ENCODE measurements at regions not wholly inside any gene's neighbourhood (a gene's known extent, or its start where the extent isn't known, plus 50 kb on each side); places are given as distances from the start of the nearest gene placed in this dataset.
"Not testable (repeated sequence)": the region's sequence is repeated elsewhere in the genome, so short reads cannot be mapped to it uniquely, and the experiment has no call there.

DNA sequence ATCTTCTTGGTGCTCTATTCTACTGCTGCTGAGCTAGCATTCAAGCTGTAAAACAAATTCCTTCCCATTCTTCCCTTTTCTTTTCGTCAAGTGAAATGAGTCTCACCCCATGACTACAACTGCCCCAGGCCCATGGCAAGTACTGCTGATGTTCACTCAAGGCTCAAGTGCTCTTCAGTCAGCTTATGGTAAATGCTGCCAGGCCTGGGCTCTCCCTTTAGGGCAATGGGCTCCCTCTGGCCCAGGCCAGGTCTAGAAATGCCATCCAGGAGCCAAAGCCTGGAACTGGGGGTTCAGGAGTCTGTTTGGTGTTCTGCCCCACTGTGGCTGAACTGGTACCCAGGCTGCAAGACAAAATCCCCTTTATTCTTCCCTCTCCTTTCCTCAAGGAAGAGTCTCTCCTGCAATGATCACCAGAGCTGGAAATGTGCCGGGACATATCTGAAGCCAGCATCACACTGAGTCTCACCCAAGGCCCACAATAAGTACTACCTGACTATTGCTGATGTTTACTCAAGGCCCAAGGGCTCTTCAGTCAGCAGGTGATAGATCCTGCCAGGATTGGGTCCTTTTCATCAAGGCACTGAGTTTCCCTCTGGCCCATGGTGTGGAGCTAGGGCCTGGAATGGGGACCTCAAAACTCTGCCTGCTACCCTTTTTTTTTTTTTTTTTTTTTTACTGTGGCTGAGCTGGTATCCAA lies 205.0 kb upstream of the STAC start:
- TF ChIP-seq, protein P1, sequence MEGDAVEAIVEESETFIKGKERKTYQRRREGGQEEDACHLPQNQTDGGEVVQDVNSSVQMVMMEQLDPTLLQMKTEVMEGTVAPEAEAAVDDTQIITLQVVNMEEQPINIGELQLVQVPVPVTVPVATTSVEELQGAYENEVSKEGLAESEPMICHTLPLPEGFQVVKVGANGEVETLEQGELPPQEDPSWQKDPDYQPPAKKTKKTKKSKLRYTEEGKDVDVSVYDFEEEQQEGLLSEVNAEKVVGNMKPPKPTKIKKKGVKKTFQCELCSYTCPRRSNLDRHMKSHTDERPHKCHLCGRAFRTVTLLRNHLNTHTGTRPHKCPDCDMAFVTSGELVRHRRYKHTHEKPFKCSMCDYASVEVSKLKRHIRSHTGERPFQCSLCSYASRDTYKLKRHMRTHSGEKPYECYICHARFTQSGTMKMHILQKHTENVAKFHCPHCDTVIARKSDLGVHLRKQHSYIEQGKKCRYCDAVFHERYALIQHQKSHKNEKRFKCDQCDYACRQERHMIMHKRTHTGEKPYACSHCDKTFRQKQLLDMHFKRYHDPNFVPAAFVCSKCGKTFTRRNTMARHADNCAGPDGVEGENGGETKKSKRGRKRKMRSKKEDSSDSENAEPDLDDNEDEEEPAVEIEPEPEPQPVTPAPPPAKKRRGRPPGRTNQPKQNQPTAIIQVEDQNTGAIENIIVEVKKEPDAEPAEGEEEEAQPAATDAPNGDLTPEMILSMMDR (IDR thresholded peaks at IDR 0.05): no peak
- no peaks in the 10 kb centered on the region for H3K27me3 Mint-ChIP-seq (ENCODE audit: unreplicated experiment)
- no peak for DNase-seq (ENCODE audit: extremely low spot score, unreplicated experiment)

DNA sequence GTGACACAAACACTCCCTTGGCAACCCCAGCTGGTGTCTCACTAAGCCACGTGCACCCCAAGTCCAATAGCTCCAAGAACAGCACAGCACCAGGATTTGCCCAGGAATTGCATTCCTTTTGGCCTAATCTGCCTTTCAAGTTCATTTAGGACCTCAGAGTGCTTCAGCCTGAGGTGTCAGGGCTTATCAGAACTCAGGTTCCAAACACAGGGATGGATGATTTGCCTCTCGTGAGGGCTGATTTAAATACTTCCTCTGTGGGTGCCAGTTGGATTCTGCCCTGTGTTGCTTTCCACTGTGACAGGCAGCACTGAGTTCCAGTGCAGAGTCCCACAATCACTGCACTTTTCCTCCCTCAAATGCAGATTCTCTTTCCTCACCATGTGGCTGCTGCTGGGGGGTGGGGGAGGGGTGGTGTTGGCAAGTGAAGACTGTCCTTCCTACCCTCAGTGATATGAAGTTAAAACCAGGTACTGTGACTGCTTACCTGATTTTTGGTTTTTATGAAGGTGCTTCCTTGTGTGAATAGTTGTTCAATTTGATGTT lies 204.3 kb upstream of the STAC start:
- Mint-ChIP-seq H3K27ac (ENCODE audit: unreplicated experiment) (no peak overlapping the region), H3K27me3 (ENCODE audit: unreplicated experiment) (no peaks in the 10 kb centered on the region), H3K36me3 (ENCODE audit: unreplicated experiment) (no peaks in the 10 kb centered on the region), H3K4me1 (ENCODE audit: unreplicated experiment) (no peaks in the 10 kb centered on the region), H3K9me3 (ENCODE audit: unreplicated experiment) (no peaks in the 10 kb centered on the region), H3K4me3 (ENCODE audit: unreplicated experiment) (no peak overlapping the region)
- DNase-seq (ENCODE audit: extremely low spot score, unreplicated experiment): no peak
- TF ChIP-seq, protein P1 (IDR thresholded peaks at IDR 0.05): no peak

More for the DNA sequence above, 205.0 kb upstream of the STAC start:
- no peaks in the 10 kb centered on the region for H3K36me3 Mint-ChIP-seq (ENCODE audit: unreplicated experiment)
- no peak overlapping the region for H3K27ac Mint-ChIP-seq (ENCODE audit: unreplicated experiment)
- H3K4me1 Mint-ChIP-seq (ENCODE audit: unreplicated experiment): no peaks in the 10 kb centered on the region
- H3K4me3 Mint-ChIP-seq (ENCODE audit: unreplicated experiment): no peak overlapping the region
- H3K9me3 Mint-ChIP-seq (ENCODE audit: unreplicated experiment): no peaks in the 10 kb centered on the region

DNA sequence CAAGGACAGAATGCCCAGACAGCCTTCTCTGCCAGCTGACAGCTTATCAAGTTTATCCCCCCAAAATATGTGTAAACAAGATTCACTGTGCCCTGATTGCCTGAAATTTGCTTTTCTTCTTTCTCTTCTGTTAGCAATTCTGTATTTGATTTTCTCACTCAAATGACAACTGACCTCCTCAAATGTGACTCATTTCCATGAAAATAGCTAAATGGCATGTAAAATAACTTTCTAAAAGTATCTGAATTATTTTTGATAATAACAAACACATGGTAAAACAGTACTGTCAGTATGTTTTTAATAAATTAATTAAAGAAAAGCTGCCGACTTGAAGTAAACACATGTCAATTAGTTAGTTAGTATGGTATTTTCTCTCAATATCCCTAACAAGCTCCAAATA lies 202.3 kb upstream of the STAC start:
- H3K9me3 Mint-ChIP-seq (ENCODE audit: unreplicated experiment): no peaks in the 10 kb centered on the region
- no peaks in the 10 kb centered on the region for H3K4me1 Mint-ChIP-seq (ENCODE audit: unreplicated experiment)
- TF ChIP-seq, protein P1 (IDR thresholded peaks at IDR 0.05): no peak
- H3K36me3 Mint-ChIP-seq (ENCODE audit: unreplicated experiment): no peaks in the 10 kb centered on the region
- H3K27me3 Mint-ChIP-seq (ENCODE audit: unreplicated experiment): no peaks in the 10 kb centered on the region
- H3K4me3 Mint-ChIP-seq (ENCODE audit: unreplicated experiment): no peak overlapping the region
- no peak for DNase-seq (ENCODE audit: extremely low spot score, unreplicated experiment)
- H3K27ac Mint-ChIP-seq (ENCODE audit: unreplicated experiment): no peak overlapping the region

DNA sequence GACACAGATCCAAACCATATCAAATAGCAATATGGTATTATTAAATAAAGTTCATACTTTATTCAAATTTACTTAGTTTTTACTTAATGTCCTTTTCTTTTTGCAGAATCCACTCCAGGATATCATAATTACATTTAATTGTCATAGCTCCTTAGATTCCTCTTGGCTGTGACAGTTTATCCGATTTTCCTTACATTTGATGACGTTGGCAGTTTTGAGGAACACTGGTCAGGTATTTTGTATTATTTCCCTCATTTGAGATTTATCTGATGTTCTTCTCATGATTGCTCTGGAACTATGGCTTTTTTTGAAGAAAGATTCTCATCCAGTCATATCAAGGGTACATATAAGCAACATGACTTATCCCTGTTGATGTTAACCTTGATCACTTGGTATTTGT lies 198.3 kb upstream of the STAC start:
- Mint-ChIP-seq H3K36me3 (ENCODE audit: unreplicated experiment) (no peaks in the 10 kb centered on the region), H3K27ac (ENCODE audit: unreplicated experiment) (no peak overlapping the region), H3K4me1 (ENCODE audit: unreplicated experiment) (no peaks in the 10 kb centered on the region), H3K27me3 (ENCODE audit: unreplicated experiment) (no peaks in the 10 kb centered on the region), H3K9me3 (ENCODE audit: unreplicated experiment) (no peaks in the 10 kb centered on the region), H3K4me3 (ENCODE audit: unreplicated experiment) (no peak overlapping the region)
- DNase-seq (ENCODE audit: extremely low spot score, unreplicated experiment): no peak
- TF ChIP-seq, protein P1 (IDR thresholded peaks at IDR 0.05): no peak

DNA sequence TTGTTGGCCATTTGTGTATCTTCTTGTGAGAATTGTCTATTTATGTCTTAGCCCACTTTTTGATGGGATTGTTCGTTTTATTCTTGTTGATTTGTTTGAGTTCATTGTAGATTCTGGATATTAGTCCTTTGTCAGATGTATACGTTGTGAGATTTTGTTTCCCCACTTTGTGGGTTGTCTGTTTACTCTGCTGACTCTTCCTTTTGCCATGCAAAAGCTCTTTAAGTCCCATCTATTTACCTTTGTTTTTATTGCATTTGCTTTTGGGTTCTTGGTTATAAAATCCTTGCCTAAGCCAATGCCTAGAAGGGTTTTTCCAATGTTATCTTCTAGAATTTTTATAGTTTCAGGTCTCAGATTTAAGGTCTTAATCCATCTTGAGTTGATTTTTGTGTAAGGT lies 193.1 kb upstream of the STAC start:
- H3K27ac Mint-ChIP-seq (ENCODE audit: unreplicated experiment); H3K36me3 Mint-ChIP-seq (ENCODE audit: unreplicated experiment); H3K4me3 Mint-ChIP-seq (ENCODE audit: unreplicated experiment); H3K27me3 Mint-ChIP-seq (ENCODE audit: unreplicated experiment); H3K9me3 Mint-ChIP-seq (ENCODE audit: unreplicated experiment); H3K4me1 Mint-ChIP-seq (ENCODE audit: unreplicated experiment); DNase-seq (ENCODE audit: extremely low spot score, unreplicated experiment): not testable (repeated sequence)
